HG02623 (cell line): ENCODE measurements at regions not wholly inside any gene's neighbourhood (a gene's known extent, or its start where the extent isn't known, plus 50 kb on each side); places are given as distances from the start of the nearest gene placed in this dataset.

Experiments used
- ATAC-seq: cut with Tn5 transposase; IDR thresholded peaks from one replicate; pipeline ENCODE4 v1.9.1; 2021; ENCODE audit warnings: moderate library complexity; ENCODE audit not compliant: unreplicated experiment

DNA sequence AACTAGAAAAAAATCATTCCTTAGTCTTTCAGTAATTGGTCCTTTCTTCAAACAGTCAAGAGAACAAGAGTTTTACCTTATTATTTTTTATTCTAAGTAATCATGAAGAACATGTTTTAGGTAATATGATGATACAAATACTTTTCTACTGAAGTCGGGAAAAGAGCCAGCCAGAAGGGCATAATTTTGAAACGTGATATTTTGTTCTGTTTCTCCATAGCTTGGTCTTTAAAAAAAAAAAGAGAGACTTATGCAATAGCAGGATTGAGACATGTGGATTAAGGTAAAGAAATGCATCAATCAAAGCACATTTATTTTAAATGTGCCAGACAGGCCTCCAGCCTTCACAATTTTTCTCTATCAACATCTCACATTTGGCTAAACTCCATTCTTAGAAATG is 1016.8 kb downstream of the CNTNAP5 start:
- no peak for ATAC-seq

- no peak for ATAC-seq
These were observed 1017.6 kb downstream of the CNTNAP5 start for GRCh38 chr2:125042727-125043126.

DNA sequence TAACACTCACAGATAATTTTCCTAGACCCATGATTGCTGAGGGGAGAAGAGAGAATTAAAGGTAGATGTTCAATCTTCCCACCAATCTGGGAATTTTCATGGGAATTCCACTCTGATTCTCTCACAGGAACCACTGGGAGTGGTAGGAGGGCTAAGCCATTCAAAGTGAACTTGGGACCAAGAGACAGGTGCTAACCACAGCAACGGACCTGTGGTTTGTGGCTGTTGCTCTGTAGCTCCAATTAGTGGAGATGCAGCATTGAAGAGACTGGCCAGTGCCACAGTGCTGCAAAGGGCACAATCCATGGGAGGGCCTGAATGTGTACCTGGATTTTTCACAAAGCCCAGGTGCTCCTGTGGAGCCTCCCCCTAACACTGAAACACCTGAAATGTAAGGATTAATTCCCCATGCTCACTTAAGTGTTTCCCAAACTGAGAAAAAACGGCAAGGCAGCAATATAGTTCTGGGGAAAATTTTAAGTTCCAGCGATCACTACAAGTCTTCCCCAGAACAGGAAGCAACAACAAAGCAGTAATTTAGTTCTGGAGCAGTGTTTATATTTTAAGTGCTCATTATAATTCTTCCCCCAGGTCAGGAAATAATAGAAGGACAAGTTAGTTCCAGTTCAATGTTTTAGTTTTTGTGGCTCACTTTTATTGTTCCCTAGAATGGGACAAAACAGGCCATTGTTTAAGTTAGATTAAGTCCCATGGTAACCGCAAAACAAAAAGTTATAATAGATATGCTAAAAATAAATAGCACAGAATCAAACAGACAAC is 1045.8 kb downstream of the CNTNAP5 start:
- ATAC-seq, result no peak

- ATAC-seq, result no peak
These were observed 1048.4 kb downstream of the CNTNAP5 start for GRCh38 chr2:125073440-125073839.

- no peak for ATAC-seq
These were observed 1060.8 kb downstream of the CNTNAP5 start for GRCh38 chr2:125085904-125086303.

DNA sequence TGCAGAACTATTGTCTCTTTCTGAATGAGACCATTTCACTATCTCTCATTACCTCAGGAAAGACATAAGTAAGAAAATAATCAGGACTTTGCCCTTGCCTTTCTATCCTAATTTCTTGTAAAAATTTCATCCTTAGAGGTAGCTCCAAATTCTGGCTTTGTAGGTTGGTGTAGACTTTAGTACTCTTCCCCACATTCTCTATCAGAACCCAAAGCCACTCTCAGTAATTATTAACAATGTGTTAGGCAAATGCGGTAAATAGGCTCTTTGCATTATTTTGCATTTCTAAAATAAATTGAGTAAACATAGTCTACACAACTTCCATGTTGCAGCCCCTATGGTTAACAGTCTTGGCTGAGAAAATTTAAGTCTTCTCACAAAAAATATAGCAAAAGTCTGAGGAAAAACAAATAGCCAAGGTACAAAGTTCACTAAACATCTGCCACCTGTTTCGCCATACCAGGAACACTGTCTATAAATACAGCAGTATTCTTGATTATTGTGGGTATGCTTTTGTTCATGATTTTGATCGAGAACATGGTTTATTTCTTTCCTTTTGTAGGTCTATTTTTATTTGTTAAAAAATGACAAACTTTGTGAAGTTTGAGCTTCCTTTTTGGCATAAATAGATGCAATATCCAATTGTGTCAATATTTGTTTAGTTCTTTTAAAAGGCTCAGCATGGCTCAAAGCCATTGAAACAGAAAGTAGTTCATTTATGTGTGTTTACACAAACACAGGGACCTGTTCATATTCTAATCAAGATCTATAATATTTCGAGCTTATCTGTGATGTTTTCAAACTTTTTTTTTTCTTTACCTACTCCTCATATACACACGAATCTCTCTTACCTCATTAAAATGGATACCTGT is 1061.5 kb downstream of the CNTNAP5 start:
- ATAC-seq, result no peak

- no peak for ATAC-seq
These were observed 1067.4 kb downstream of the CNTNAP5 start for GRCh38 chr2:125092276-125093009.

DNA sequence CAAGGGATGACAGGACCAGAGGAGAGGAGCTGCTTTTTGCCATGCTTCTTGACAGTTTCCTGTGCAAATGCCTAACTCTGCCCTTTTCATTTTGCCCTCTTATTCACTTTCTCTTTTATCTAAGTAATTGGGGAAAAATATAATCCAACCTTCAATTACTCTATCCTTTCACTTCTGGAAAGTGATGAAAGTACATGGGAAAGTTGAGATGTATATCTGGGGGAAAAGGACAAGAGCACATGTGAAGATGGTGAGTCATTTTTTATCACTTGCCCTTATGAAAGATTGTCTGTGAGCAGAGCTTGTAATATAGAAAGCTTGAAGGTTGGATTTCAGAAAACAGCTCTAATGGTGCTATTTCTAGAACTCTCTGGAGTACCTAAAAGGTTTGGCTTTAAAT is 1070.7 kb downstream of the CNTNAP5 start:
- ATAC-seq, result no peak

DNA sequence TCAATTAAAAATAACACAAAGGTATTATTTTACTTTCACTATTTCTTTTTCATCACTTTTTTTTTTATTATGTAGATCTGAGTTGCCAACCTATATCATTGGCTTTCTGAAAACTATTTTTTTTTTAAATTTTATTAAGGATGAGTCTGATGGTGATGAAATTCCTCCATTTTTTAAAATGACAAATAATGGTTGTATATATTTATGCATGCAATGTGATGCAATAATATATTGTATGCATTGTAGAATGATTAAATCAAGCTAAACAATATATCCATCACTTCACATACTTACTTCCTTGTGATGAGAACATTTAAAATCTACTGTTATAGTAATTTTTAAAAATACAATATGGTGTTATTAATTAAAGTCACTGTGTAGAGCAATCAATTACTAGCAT is 1081.6 kb downstream of the CNTNAP5 start:
- ATAC-seq, result no peak

DNA sequence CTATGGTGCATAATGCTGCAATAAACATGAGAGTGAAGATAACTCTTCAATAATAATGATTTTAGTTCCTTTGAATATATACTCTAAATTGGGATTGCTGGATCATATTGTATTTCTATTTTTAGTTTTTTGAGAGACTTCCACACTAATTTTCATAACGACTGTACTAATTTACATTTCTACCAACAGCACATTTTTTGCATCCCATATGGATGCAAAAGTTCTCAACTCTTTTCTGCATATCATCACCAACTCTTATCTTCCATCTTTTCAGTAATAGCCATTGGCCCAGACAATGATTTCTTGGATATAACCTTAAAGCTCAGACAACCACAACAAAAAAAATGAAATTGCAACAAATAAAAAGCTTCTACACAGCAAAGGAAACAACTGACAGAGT is 1082.4 kb downstream of the CNTNAP5 start:
- ATAC-seq, result no peak

DNA sequence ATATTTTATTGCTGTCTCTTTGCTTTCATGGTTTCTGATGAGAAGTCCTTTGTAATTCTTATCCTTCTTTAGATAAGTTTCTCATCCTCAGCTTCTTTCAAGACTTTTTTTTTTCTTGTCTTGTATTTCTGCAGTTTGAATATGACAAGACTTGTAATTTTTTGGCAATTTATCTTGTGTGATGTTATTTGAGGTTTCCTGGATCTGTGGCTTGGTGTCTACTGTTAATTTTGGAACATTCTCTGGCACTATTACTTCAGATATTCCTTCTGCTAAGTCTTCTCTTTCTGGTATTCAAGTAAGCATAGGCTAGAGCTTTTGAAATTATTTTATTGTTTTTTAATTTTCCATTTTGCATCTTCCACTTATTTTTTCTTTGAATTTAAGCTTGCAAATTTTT is 1083.2 kb downstream of the CNTNAP5 start:
- ATAC-seq, result no peak

DNA sequence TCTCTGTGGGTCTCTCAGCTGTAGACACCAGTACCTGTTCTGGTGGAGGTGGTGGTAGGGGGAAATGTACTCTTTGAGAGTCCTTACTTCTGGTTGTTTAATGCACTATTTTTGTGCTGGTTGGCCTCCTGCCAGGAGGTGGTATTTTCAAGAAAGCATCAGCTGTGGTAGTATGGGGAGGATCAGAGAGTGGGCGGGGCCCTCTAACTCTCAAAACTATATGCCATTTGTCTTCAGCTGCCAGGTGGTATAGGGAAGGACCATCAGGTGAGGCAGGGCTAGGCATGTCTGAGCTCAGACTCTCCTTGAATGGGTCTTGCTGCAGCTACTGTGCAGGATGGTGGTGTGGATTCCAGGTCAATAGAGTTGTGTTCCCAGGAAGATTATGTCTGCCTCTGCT is 1100.8 kb downstream of the CNTNAP5 start:
- ATAC-seq, result no peak

DNA sequence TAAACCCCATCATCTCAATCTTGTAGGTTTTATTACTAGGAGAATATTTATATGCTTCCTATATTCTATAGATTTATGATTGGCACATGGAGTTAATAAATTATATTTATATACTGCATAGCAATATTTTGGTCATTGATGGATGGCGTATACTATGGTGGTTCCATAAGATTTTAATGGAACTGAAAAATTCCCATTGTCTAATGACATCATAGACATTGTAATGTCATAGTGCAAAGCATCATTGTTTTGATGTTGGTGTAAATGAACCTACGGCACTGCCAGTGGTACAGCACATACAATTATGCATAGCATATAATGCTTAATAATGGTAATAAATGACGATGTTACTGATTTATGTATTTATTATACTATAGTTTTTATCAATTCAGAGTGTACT is 1135.9 kb downstream of the CNTNAP5 start:
- no peak for ATAC-seq

DNA sequence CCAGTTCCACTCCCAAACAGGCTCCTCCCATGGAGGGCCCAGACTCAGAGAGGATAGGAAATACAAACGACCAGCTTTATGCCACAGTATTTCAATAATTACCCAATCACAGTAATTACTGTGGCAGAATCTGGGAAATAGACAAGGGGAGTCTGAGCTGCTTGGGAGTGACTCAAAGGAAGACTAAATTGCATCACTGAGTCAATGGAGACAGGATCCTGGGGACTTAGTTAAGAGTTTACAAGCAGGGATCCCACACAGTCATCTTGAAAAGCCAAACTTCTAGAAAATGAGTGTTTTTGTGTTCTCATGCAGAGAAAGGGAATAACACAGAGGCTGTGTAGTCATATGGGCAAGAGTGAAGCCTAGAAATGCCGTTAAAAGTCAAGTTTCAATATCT is 1142.1 kb downstream of the CNTNAP5 start:
- no peak for ATAC-seq

GRCh38 chr2:125167820-125168219 is 1142.7 kb downstream of the CNTNAP5 start:
- no peak for ATAC-seq

- no peak for ATAC-seq
These were observed 1143.4 kb downstream of the CNTNAP5 start for GRCh38 chr2:125168442-125168841.

- ATAC-seq, result no peak
These were observed 1144.1 kb downstream of the CNTNAP5 start for GRCh38 chr2:125169022-125169763.

GRCh38 chr2:125169764-125170146 is 1144.7 kb downstream of the CNTNAP5 start:
- ATAC-seq, result no peak

DNA sequence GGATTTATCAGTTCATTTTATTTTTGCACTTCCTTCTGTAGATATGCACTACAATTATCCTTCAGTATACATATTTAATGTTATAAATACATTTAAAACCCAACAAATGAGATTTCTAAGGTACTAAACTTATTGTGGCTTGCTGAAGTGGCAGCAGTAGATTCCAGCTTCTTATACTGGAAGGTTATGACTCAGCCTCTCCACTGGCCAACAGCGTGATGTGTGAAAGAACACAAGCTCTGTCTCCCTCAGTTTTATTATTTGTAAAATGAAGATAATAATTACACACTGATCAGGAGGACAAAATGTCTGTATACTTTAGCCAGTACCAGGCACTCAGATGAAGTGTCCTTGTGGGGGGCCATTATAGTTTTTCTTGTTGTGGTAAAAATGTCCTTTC is 1147.1 kb downstream of the CNTNAP5 start:
- ATAC-seq, result no peak

- ATAC-seq, result no peak
These were observed 1150.3 kb downstream of the CNTNAP5 start for GRCh38 chr2:125175415-125175814.
